ENCODE measurements at regions not wholly inside any gene's neighbourhood (a gene's known extent, or its start where the extent isn't known, plus 50 kb on each side); places are given as distances from the start of the nearest gene placed in this dataset.
"Not testable (repeated sequence)": the region's sequence is repeated elsewhere in the genome, so short reads cannot be mapped to it uniquely, and the experiment has no call there.

DNA sequence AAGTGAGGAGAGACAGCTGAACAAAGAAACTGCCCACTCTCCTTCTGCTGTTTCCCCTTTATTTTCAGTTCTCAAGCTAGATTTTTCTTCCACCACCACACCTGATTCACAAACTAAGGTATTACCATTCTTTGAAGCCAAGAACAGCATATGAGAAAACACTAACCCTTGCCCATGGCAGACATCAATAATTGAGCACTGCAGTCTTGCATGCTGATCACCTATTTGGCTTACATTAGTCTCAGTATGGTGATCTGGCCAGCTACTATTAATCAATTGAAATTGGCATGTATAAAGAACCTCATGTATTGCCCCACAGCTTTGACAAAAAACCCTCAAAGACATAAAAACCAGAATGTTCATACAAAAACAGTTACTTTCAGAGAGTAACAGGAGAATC lies 166.3 kb downstream of the SAMD5 start:
- DNase-seq = no peak

DNA sequence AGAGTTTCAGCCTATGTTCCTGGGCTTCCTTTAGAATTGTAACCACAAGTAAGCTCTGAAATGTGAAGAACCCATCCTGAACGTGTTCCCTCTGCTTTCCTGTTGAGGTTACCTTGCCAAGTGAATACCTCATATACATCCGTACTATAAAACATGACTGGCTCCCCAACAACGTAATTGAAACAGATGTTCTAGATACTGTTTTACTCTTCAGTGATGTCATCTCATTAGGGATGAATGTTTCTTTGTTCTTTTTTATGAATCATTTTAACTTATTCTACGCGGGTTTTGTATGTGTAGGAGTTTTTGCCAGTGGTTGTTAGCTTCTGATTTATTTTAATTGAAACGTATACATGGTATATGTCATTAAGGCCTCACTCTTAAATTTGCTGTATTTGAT lies 166.8 kb downstream of the SAMD5 start:
- no peak for DNase-seq

DNA sequence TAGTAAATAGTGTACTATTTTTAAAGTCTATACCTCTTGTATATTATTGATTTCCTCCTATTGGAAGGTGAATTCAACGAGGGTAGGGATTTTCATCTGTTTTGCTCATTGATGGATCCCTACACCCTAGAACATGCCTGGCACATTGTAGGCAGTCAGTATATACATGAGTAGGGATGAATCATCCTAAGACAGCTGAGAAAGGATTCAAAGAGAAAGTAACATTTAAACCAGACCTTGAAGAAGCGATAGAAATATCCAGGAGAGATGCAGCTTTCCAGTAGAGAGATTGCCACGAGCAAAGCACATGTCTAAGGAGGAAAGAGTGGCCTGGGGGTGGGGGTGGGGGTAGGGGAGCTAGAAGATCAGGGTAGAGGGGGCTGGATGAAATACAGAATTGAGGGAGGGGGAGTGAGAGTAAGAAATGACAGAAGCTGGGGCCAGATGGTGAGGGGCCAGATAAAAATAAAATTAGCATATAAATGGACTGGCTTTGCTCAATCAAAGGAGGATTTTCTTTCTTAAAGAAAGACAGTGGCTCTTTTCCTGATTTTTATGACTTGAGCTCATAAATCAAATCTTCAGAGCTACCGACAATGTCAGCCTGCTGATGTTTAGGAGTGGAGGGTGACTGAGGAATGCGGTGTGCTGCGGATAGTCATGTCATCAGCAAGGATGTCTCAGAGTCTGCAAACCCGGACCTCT lies 168.2 kb downstream of the SAMD5 start:
- no peak for DNase-seq

DNA sequence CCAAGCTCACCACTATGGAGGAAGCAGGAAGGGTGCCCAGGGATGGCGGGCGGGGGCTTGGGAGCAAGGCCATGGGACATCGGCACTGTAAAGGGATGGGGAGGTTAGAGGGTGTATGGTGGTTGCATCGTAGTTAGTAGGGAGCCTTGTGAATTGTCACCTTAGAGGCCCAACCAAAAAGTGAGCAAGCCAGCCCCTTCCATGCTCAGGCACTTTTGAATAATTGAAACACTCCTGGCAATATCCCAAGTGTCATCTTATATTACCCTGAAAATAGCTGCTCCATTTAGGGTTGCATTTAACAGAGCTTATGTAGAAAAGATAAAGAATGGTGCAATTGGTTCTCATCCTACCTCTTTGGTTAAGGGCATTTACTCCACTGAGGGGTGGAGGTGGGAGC lies 169.2 kb downstream of the SAMD5 start:
- DNase-seq = no peak

DNA sequence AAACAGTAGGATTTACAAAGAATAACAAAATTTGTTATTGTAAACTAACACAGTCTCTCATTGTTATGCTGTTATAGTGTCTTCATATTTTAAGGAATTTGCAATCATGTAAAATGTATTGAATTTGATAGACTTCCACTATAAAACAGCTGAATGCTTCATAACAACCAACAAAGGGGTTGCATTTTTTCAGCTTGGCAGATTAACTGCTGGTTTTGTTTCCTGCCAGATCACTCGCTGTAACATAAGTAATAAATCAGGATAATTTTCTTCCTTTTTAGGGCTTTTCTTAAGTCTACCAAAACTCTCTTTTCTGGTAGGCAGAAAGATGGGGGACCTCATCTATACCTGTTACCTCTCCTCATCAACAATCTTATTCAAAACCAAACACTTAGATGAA lies 169.8 kb downstream of the SAMD5 start:
- DNase-seq = no peak

DNA sequence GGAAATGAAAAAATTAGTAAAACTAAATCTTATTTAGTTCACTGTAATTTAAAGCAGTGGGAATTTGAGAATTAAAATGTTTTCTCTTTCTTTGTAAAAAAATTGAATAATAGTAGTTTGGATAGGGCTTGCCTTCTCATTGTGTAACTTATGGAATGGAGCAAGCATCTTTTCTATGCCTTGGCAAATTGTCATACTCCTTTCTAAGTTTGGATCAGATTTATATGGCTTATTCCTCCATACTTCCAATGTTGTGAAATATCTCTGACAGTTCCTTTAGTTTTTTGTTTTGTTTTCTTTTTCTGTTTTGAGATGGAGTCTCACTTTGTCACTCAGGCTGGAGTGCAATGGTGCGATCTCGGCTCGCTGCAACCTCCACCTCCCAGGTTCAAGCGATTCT lies 176.4 kb downstream of the SAMD5 start:
- no peak for DNase-seq

DNA sequence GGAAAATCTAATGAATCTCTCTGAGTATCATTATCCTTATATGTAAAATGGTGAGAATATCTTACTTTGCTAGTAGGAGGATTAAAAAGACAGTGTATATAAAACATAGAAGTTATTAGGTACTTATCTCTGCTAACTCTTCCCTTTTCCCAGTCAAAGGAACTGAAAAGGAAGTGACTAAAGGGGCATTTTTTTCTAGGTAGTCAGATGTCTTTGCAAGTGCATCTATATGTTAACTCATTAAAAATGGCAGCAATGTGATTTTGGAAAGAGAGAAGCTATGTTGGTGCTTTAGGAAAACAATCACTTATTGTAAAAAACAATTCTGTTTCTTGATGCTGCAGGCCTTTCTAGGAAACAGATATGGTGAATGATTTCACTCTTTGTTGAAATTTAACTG lies 180.9 kb downstream of the SAMD5 start:
- DNase-seq = no peak

DNA sequence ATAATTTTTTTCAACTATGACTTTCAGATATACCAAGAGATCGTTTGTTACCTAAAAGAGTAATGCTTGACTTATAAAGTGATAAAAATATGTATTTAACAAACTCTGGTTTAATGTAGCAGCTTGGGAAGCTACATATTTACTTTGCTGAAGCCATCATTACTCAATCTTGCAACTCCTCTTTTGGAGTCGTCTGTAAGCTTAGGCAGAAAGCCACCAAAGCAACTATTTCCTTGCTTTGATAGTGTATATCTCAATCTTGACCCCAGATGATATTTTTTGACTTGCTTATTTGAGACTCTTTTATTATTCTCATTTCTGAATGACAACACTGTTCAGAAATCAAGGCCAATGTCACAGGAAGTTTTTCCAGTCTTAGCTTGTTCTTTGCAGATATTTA lies 183.0 kb downstream of the SAMD5 start:
- no peak for DNase-seq

DNA sequence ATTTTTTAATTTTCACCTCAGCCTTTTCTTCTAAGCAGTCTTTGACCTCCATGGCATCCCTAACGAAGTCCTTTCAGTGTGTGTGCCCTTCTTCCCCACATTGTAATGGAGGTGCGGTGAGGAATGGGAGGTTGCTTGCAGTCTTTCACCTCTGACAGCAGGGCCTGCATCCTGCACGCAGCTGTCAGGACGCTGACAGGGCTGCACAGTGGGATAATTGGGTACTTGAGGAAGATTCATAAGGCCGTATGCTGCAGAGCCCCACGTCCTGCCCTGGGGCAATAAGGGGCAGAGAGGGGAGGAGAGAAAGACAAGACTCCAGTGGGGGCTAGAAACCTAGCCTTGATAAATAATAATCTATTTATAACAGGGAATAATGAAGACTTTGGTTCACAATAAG lies 184.7 kb downstream of the SAMD5 start:
- no peak for DNase-seq

DNA sequence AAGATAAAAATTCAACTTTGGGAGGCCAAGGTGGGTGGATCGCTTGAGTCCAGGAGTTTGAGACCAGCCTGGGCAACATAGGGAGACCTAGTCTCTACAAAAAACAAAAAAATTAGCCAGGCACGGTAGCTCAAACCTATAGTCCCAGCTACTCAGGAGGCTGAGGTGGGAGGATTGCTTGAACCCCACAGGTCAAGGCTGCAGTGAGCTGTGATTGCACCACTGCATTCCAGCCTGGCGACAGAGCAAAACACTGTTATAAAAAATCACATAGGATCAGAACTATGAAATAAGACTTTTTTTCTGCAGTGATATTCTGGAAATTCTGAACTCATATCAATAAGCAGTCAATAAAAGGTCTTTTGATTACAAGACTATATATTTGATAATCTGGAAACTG lies 186.1 kb downstream of the SAMD5 start:
- not testable (repeated sequence) for DNase-seq

DNA sequence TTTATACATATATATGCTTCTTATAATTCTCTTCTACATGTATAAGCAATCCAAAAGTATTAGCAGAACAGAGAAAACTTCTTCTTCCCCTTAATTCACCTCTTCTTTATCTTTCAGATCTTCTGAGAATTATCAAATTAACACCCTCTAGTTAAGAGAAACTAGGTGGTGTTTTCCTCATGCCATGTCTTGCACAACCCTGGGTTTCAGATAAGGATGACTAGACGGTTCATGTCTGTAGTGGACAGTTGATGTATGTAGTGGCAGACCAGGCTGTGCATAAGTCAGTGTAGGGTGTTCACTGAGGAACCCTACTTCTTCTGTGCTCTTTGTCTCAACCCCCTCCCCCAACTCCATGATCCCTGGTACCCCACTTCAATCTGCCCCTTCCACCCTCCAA lies 187.3 kb downstream of the SAMD5 start:
- no peak for DNase-seq

DNA sequence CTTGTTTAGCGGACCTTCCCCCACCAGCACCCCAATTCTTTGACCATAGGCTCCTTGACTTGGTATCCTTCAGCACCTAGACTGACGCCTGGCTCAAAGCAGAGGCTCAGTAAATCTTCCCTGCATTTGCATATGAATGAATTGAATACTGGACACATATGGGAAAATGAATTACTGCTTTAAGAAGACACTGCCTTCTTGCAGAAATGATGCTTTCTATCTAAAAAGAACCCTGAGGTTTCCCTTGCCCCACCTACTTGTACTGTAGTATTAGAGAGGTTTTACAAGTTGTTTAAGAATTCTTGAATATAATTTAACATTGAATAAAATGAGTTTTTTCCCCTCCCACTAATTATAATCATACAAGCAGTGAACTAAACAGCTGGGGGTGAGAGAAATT lies 190.7 kb downstream of the SAMD5 start:
- no peak for DNase-seq

DNA sequence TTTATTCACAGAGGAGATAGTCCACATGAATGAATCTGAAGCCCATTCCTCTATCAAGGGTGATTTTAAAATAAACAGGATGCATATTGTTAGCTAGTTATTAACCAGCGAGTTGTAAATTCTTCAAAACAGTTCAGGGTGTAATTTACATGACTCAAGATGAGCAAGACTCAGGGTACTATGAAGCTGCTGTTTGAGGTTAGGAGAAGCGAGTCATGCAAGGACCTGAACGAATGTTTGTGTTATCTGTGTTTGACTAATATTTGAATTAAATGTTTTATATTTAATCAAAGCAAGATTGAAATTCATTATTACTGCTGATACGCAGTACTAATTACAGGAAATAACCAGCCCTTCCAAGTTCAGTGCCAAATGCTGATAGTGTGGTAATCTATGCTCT lies 191.1 kb downstream of the SAMD5 start:
- DNase-seq = no peak

DNA sequence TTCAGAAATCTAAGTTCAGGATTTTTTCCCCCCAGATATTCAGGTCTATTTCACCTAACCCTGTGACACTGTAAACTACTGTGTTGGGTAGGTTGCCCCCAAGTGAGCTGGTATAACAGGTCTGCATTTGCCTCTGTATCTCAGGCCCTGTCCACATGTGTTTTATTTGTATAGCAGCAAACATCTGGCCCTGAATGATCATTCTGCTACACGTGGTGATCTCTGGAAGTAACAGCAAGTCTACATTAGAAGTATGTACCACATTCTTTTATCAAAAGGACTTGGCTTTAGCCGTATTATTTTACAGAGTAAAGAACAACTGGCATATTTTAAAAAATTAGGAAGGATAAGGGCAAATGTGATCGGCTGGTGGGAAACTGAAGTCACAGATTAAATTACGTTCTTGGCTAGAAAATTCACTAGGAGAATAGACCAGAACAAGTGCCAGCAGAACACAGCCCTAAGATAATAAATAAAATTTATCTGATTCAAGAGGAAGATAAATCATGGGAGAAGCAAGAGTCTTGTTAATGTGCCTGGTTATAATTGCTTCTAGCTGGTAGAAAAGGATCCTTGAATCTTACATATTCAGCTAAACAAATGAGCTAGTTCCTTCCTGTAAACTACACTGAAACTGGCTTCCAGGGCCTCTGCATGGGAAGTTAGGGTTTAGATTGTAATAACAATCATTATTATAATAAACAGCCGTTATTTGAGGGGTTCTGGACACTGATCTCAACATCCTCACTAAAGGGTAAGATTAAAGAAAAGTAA lies 192.1 kb downstream of the SAMD5 start:
- no peak for DNase-seq

DNA sequence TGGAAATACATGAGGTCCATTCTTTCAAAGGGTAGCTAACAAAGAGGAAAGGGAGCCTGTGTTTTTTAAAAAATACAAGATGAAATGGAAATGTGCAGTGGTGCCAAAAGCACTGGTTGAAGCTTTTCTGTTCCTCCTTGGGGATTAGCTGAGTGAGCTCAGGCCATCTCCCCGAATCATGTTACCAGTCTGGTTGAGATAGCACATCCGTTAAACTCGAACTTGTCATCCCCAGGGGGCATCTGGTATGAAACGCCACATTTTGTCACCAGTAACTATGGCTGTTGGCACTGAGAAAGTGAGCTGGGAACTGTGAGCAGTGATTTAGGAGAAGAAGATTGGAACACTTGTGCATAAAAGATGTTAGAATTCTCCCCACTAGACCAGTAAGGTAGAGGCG lies 196.2 kb downstream of the SAMD5 start:
- no peak for DNase-seq

DNA sequence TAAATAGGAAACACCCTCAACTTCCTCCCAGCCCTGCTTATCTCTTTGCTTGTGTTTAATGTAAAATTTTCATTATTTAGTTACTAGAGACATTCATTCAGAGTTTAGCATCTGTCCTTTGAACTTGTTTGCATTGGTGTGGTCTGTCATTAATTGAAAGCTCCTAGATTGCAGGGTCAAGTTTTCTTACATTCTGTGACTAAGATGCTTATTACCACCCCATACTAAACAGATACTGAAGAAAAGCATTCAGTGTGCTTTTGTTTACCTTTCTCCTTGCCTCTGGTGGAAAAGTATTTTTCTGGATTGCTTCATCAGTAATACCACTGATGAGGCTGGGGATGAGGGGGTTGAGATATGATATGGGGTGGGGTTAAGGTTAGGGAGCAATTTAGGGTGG lies 199.0 kb downstream of the SAMD5 start:
- no peak for DNase-seq

DNA sequence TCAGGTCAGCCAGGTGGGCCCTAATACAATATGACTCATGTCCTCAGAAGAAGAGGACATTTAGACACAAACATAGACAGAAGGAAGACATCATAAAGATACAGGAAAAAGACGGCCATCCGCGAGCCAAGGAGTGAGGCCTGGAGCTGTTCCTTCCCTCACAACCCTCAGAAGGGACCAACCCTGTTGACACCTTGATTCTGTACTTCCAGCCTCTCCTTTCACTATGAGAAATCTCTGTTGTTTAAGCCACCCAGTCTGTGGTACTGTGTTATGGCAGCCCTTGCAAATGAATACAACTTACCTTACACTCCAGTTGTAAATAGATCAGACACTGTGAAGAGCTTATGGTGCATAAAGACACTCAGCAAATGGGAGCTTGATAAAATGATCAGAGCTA lies 199.7 kb downstream of the SAMD5 start:
- no peak for DNase-seq

DNA sequence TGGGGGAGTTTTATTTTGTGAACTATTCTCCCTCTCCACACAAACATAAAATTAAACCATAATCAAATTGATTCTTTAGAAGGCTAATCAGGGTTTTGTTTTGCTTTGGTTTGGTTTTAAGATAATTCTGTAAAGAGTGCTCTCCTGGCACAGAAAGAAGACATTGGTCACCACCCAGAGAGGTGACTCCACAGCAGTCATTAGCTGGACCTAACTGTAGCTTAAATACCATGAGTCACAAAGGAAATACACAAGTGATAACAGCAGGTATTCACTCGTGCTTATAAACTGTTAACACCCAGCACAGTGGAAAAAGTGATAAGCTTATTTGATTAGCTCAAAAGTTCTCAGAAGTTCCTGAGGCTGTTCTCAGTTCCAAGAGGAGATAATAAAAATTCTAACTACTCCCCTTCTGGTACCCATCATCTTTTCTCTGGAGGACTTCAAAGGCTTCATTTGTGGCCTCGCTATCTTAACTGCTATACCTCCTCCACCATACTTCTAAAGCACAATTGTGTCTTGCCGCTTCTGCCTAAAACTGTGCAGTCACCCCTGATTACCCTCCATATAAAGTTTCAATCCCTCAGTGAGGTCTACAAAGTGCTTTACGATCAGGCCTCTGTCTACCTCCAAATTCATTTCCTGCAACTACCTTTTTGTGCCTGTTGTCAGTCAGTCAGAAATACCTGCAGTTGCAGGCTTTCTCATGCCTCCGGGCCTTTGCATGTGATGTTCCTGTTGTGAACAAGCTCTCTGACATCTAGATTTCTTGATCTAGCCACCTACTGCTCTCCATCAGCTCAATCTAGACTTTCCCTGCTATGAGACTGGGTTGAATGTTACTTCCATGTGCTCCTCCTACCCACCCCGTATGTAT lies 201.1 kb downstream of the SAMD5 start:
- DNase-seq = no peak

DNA sequence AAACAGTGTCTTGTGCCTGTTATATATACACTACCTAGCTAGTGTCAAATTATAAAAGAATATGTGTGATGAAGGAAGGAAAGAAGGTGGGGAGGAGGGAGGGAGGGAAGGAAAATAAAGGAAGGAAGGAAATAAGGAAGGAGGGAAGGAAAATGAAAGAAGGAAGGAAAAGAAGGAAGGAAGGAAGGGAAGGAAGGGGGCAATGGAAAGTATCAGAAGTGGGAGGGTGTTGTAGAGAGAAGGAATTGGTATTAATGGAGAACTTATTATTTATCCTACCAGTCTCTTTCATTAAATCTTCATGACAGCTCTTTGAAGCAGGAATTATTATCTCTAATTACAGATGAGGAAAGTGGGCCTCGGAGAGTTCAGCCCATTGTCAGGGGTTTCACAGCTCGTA lies 202.4 kb downstream of the SAMD5 start:
- no peak for DNase-seq

DNA sequence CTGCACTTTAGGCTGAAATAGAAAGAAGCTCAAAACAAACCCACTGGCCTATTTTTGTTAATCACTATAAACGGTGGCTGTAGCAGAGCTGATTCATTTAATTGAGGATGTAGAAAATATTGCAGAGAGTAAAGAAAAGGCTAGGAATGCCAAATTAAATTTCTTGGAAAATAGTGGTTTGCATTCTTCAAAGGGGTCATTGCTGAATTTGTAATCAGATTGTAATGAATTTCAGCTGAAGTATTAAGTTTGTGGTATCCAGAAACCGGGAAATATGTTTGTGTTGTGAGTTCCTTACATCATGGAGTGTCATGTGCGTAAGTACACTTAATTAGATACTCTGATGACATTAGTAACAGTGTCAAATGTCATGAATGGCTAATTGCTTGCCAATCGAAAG lies 203.0 kb downstream of the SAMD5 start:
- no peak for DNase-seq

DNA sequence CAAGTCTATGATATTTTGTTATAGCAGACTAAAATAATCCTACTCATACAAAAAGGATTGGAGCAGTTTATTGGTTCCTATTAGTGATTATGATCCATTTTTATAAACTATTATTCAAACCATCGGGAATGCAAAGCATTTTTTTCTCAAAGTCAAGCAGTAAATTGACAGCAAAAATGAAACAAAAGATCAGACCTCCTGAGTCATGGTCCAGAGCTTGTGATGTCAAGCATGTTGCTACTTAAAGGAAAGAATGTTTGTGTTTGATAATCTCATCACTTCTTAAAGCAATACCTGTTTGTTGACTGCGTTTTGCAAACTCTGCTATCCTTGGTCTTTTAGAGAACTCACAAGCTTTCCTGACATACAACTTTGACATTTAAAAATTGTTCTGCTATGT lies 204.4 kb downstream of the SAMD5 start:
- DNase-seq = no peak

DNA sequence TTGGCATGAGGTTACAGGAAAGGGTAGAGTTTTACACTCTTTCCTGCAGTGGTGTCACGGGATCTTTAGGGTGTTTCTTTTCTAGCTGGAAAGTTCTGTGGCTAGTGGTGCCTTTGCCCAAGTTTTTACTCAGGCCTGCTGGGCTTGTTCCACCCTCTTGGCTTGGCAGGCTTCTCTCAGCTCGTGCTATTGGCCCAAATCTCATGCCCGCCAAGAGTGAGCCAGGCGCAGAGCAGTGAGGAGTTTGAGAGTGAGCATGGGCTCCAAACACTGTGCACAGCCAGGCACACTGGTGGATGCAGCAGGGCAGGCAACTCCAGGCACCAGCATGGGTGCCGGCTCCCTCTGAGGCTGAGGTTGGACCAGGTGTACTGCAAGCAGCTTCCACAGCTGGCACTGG lies 206.5 kb downstream of the SAMD5 start:
- no peak for DNase-seq

DNA sequence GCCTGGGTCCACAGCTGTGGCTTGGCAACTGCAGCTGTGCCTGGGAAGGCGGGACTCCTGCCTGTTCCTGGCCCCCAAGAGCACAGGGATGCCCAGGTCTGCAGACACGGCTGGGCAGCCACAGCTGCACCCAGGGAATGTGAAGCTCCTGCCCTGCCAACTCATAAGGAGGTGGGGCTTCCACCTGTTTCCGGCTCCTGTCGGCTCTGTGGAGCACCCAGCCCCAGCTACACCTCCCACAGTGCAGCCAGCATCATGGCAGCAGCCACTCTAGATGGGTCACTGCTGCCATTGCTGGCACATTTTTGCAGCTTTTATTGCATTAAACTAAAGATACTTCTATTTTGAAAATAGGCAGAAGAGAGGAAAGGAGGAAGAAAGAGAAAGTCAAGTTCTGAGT lies 207.9 kb downstream of the SAMD5 start:
- no peak for DNase-seq

DNA sequence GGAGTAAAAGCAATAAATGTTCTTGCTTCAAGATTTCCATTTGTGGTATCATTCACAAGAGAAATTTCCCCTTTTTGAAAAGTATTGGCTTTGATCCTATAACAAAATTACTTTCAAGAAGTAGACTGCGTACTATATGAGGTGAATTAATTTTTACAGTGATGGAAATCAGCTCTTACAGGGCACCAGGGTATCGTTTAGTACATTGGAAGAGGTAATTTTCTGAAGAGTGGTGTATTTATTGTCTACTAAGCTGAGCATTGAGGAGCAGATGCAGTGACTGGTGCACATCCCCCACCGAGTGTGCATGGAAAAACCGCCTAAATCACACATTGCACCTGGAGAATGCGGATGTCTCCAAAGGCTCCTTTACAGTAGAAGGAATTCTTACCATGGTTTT lies 209.5 kb downstream of the SAMD5 start:
- no peak for DNase-seq

Data from activated CD8-positive, alpha-beta memory T cell treated with anti-CD3 and anti-CD28 coated beads for 24 hours (primary cell).